Spleen (tissue), 7 donors: ENCODE measurements at regions not wholly inside any gene's neighbourhood (a gene's known extent, or its start where the extent isn't known, plus 50 kb on each side); places are given as distances from the start of the nearest gene placed in this dataset.

ENCODE experiments used
- POLR2AphosphoS5 ChIP-seq, 3 donors: sonication (generic); formaldehyde crosslinking; IDR thresholded peaks; one replicate each; pipeline ENCODE4 v1.5.1; 2017; ENCODE audit warnings: antibody characterized with exemption in 3 of 3
- TF ChIP-seq, protein P1 (sequence below), 11 experiments: fragments of 200-600 bp in 7 of 11; fragments of 450-650 bp in 4 of 11; sonication (generic) in 4 of 11; IDR thresholded peaks in 8 of 11; conservative IDR thresholded peaks in 3 of 11; 1 replicate in 7 of 11; 2 replicates in 4 of 11; pipeline versions ENCODE4 v1.4.0 to v1.8.0; 2016 to 2021; ENCODE audit warnings: antibody characterized with exemption in 11 of 11, inconsistent platforms in 4 of 11, mild to moderate bottlenecking in 1 of 11
- donor health status: DM: no; HTN: no; CAD: no; lungs with moderate emphysema.
- donor health status: DM: no; HTN: no; CAD: no.
- donor health status: DM: no; HTN: no; CAD: no.

- TF ChIP-seq, protein P1, sequence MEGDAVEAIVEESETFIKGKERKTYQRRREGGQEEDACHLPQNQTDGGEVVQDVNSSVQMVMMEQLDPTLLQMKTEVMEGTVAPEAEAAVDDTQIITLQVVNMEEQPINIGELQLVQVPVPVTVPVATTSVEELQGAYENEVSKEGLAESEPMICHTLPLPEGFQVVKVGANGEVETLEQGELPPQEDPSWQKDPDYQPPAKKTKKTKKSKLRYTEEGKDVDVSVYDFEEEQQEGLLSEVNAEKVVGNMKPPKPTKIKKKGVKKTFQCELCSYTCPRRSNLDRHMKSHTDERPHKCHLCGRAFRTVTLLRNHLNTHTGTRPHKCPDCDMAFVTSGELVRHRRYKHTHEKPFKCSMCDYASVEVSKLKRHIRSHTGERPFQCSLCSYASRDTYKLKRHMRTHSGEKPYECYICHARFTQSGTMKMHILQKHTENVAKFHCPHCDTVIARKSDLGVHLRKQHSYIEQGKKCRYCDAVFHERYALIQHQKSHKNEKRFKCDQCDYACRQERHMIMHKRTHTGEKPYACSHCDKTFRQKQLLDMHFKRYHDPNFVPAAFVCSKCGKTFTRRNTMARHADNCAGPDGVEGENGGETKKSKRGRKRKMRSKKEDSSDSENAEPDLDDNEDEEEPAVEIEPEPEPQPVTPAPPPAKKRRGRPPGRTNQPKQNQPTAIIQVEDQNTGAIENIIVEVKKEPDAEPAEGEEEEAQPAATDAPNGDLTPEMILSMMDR (IDR thresholded peaks at IDR 0.05 in 8 of 11, conservative IDR thresholded peaks at IDR 0.05 in 3 of 11): no peak
- no peak for TF ChIP-seq POLR2AphosphoS5 (IDR thresholded peaks at IDR 0.05)
Observed at GRCh38 chr4:29734343-29735213, 985.6 kb upstream of the PCDH7 start.
